ENCODE measurements at regions not wholly inside any gene's neighbourhood (a gene's known extent, or its start where the extent isn't known, plus 50 kb on each side); places are given as distances from the start of the nearest gene placed in this dataset.

DNA sequence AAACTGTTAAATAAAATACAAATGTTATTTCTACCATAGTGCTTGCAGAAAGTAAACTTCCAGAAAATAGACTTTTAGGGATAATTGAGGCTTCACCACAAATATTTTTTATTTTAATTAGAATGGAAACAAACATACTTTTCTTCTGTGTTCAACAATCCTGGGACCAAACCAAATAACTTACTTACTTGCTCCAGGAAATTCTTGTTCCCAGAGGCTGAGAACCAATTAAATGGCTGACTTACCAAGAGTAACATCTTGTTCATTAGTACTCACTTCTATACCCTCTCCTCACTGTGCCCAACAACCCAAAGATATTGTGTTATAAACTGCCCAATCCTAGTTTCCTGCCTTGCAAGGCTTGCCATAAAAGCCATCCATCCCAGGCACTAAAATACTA, 172.2 kb upstream of the PFN2 start:
- ChIA-PET CTCF (no interaction called here), POLR2A (no interaction called here)
- no peak for DNase-seq (ENCODE audit: extremely low spot score)
- TF ChIP-seq, protein P1, sequence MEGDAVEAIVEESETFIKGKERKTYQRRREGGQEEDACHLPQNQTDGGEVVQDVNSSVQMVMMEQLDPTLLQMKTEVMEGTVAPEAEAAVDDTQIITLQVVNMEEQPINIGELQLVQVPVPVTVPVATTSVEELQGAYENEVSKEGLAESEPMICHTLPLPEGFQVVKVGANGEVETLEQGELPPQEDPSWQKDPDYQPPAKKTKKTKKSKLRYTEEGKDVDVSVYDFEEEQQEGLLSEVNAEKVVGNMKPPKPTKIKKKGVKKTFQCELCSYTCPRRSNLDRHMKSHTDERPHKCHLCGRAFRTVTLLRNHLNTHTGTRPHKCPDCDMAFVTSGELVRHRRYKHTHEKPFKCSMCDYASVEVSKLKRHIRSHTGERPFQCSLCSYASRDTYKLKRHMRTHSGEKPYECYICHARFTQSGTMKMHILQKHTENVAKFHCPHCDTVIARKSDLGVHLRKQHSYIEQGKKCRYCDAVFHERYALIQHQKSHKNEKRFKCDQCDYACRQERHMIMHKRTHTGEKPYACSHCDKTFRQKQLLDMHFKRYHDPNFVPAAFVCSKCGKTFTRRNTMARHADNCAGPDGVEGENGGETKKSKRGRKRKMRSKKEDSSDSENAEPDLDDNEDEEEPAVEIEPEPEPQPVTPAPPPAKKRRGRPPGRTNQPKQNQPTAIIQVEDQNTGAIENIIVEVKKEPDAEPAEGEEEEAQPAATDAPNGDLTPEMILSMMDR (IDR thresholded peaks at IDR 0.05; ENCODE audit: control extremely low read depth, extremely low read depth, low read depth, missing control alignments) = no peak

DNA sequence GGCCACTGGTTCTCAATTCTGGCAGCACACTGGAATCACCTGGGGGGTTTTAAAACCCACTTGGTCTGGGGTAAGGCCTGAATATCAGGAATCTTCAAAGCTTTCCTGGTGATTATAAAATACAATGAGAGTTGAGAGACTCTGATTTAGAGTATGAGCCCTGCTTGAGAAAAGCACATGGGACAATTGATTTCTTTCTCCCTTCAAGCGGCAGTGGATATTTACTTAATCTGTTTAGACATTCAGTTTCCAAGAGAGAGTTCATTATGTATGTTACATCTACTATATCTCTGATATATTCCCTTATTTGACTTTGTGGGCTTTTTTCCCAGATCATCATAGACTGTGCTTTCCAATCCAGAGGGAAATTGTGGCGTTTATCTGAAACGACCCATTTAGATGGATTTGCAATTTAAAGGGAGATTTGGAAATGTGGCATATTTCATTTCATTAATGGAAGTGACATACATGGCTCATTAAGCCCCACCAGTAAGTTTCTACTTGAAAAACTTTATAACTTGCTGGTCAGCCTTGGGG, 171.2 kb upstream of the PFN2 start:
- ChIA-PET POLR2A (no interaction called here), CTCF (interaction anchor here (0.9 to 1.2 kb wide), 2 partner anchors 27 to 40 kb away, joined by 3 read pairs; no protein-coding TSS in a partner anchor)
- TF ChIP-seq, protein P1 (IDR thresholded peaks at IDR 0.05; ENCODE audit: control extremely low read depth, extremely low read depth, low read depth, missing control alignments) = no peak
- no peak for DNase-seq (ENCODE audit: extremely low spot score)

DNA sequence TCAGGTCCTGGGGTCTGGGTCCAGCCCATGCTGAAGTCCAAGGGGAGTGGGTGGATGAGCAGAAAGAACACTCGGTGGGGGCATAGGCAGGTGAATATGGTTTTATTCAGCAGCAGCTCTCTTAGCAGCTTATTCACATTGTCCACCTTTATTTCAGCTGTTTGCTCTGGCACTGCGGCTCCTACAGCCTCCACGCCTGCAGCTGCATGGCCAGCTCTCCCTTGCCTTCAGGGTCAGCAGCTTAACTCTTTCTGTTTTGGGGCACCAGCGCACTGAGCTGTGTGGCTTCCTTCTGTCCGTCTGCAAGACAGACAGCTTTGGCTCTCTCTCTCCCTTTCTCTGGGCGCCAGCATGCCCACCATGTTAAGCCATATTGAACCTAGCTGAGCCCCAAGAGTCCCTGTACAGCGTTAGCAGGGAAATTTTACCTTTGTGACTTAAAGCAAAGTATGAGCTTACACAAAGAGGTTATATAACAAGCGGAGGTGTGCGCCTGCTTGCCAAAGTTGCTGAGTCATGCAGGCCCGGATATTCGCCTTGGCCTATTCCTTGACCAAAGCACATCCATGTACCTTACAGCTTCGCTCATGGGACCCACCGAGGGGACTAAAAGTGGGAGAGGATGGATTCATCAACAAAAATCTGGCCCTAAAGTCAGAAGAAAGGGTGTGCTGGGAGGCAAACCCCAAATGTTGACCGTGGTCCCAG, 170.1 kb upstream of the PFN2 start:
- ChIA-PET POLR2A (no interaction called here), CTCF (interaction anchor here (1.2 kb wide), 1 partner anchor 26 kb away, joined by 3 read pairs; no protein-coding TSS in a partner anchor)
- TF ChIP-seq, protein P1 (IDR thresholded peaks at IDR 0.05; ENCODE audit: control extremely low read depth, extremely low read depth, low read depth, missing control alignments) = no peak
- no peak for DNase-seq (ENCODE audit: extremely low spot score)

DNA sequence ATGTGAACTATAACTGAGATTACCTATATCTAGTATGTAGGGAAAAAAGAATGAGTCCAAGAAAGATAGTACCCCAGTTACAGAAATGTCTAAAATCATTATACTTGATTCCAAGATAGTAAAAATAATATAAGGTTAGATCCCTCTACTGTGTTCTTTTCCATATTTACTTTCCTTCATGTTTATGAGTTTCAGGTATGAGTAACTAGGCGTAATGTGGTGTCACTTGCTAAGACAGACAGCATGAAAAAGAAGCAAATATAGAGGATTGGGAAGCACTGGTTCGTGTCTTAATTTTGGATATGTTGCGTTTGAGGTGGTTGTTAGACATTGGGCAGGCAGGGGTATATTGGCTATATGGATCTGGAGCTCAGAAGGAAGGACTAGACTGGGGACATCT, 168.1 kb upstream of the PFN2 start:
- CTCF ChIA-PET = interaction anchor here (1.1 to 3.1 kb wide), 2 partner anchors 8 to 14 kb away, joined by 3 to 9 read pairs; no protein-coding TSS in a partner anchor
- no peak for DNase-seq (ENCODE audit: extremely low spot score)
- TF ChIP-seq, protein P1 (IDR thresholded peaks at IDR 0.05; ENCODE audit: control extremely low read depth, extremely low read depth, low read depth, missing control alignments) = no peak
- POLR2A ChIA-PET = no interaction called here

DNA sequence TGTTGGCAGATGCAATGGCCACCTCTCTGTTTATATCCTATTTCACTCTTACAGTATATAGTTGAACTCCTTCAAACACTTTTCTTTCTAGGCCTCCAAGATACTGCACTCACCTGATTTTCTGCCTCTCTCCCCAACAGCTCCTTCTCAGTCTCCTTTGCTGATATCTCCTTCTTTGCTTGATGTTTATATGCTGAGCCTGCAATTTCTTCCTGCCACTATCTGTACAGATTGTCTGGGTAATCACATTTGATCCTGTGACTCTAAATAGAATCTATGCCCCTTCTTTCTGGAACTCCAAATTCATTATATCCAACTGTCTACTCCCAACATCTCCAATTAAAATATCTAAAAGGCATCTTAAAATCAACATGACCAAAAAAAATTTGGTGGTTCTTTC, 165.5 kb upstream of the PFN2 start:
- CTCF ChIA-PET = interaction anchor here (3.1 kb wide), 1 partner anchor 11 kb away, joined by 9 read pairs; no protein-coding TSS in a partner anchor
- no peak for DNase-seq (ENCODE audit: extremely low spot score)
- POLR2A ChIA-PET = no interaction called here
- TF ChIP-seq, protein P1 (IDR thresholded peaks at IDR 0.05; ENCODE audit: control extremely low read depth, extremely low read depth, low read depth, missing control alignments) = no peak

DNA sequence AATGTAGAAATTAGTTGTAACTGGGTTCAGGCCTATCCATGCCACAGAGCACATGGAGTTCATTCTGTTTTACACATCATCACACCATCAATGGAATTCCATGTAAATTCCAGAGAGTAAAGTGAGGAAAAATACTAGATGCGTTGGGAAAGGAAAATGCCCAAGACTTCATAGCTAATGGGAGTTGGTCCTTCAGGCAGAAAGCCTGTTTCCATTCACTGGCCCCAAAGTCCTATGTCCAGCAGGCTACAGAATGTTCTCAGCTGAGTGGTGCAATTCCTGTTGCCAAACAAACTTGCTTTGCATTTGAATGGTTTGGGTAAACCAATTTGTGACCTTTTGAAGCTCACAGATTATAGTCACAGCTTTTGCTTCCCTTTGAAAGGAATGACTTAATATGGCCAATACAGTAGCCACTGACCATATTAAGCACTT, 164.6 kb upstream of the PFN2 start:
- ChIA-PET POLR2A (no interaction called here), CTCF (interaction anchor here (1.3 to 1.4 kb wide), 2 partner anchors 9 to 12 kb away, joined by 4 to 9 read pairs; no protein-coding TSS in a partner anchor)
- DNase-seq (ENCODE audit: extremely low spot score) = no peak
- TF ChIP-seq, protein P1 (IDR thresholded peaks at IDR 0.05; ENCODE audit: control extremely low read depth, extremely low read depth, low read depth, missing control alignments) = no peak
